Kidney epithelial cell (primary cell): ENCODE measurements at regions not wholly inside any gene's neighbourhood (a gene's known extent, or its start where the extent isn't known, plus 50 kb on each side); places are given as distances from the start of the nearest gene placed in this dataset.

Experiments used
- DNase-seq: peaks from one replicate; pipeline ENCODE4 v3.0.0-alpha.2; 2010; ENCODE audit warnings: low read depth
- H3K27me3 ChIP-seq: 2 replicates; pipeline ENCODE4 v1.6.0; 2011; ENCODE audit warnings: low read length; ENCODE audit not compliant: control insufficient read depth, insufficient read depth
- H3K36me3 ChIP-seq: 2 replicates; pipeline ENCODE4 v1.5.1; 2011; ENCODE audit warnings: low read length; ENCODE audit not compliant: control insufficient read depth, insufficient read depth
- H3K4me3 ChIP-seq: 2 replicates; pipeline ENCODE4 v1.5.1; 2011; ENCODE audit warnings: low read depth, mild to moderate bottlenecking, control low read depth, low read length
- CTCF ChIP-seq: IDR thresholded peaks from 2 replicates; pipeline ENCODE4 v1.5.1; 2011; ENCODE audit warnings: mild to moderate bottlenecking, moderate library complexity, low read length, control low read depth, inconsistent platforms; ENCODE audit not compliant: insufficient read depth, poor library complexity, severe bottlenecking

GRCh38 chr17:17415006-17415405 lies 61.8 kb upstream of the MED9 start:
- H3K27me3 ChIP-seq = no peaks in the 10 kb centered on the region
- no peaks in the 10 kb centered on the region for H3K36me3 ChIP-seq
- TF ChIP-seq CTCF = no peak
- no peak for DNase-seq
- no peak overlapping the region for H3K4me3 ChIP-seq

GRCh38 chr17:17416007-17416399 lies 60.8 kb upstream of the MED9 start:
- no peak for DNase-seq

GRCh38 chr17:17416400-17417360 lies 60.1 kb upstream of the MED9 start:
- TF ChIP-seq CTCF = no peak
- Histone ChIP-seq H3K36me3 (no peaks in the 10 kb centered on the region), H3K27me3 (no peaks in the 10 kb centered on the region), H3K4me3 (no peak overlapping the region)
- DNase-seq = no peak

More at GRCh38 chr17:17416007-17416399, 60.8 kb upstream of the MED9 start:
- H3K36me3 ChIP-seq = no peaks in the 10 kb centered on the region
- H3K4me3 ChIP-seq = no peak overlapping the region
- no peaks in the 10 kb centered on the region for H3K27me3 ChIP-seq
- no peak for TF ChIP-seq CTCF

DNA sequence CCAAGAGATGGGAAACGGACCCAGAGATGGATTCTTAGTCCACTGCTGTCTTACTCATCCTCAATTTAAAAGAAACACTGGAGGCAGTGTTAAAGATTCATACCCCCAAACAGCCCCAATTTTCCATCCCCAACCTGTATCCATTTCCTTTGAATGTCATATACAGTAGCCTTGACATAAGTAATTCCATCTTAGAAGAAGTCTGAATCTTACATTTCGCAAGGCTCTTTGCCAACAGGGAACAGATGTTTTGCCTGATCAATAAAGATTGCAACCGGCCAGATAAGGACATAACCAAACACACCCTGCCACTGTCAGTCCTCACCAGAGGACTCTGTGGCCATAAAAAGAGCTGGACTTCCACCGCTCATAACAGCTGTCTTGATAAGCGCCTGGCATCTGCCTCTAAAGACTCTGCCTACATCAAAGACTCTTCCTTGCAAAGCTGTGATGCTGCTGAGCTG lies 59.0 kb upstream of the MED9 start:
- no peak for TF ChIP-seq CTCF
- no peaks in the 10 kb centered on the region for H3K36me3 ChIP-seq
- H3K4me3 ChIP-seq = no peak overlapping the region
- DNase-seq = no peak
- no peaks in the 10 kb centered on the region for H3K27me3 ChIP-seq

GRCh38 chr17:17419166-17419565 lies 57.6 kb upstream of the MED9 start:
- DNase-seq = no peak
- Histone ChIP-seq H3K27me3 (no peaks in the 10 kb centered on the region), H3K4me3 (no peak overlapping the region), H3K36me3 (no peaks in the 10 kb centered on the region)
- no peak for TF ChIP-seq CTCF
